CD4-positive, alpha-beta T cell treated with Interleukin-4 for 1 hour (primary cell): ENCODE measurements at regions not wholly inside any gene's neighbourhood (a gene's known extent, or its start where the extent isn't known, plus 50 kb on each side); places are given as distances from the start of the nearest gene placed in this dataset.

Experiments used
- DNase-seq, 2 donors: peaks; one replicate each; pipeline ENCODE4 v3.0.0-alpha.2; 2020 to 2022

GRCh38 chr10:3723766-3724165 is 61.2 kb downstream of the KLF6 start:
- no peak for DNase-seq

- DNase-seq, result peak; percentile 28 to 79
Measured at GRCh38 chr10:3720228-3721019, 64.6 kb downstream of the KLF6 start.

GRCh38 chr10:3719024-3719843 is 65.8 kb downstream of the KLF6 start:
- DNase-seq, result no peak

GRCh38 chr10:3716093-3716492 is 68.9 kb downstream of the KLF6 start:
- DNase-seq, result no peak

GRCh38 chr10:3714967-3715366 is 70.0 kb downstream of the KLF6 start:
- no peak for DNase-seq

GRCh38 chr10:3714531-3714930 is 70.5 kb downstream of the KLF6 start:
- DNase-seq, result no peak

GRCh38 chr10:3712707-3713106 is 72.3 kb downstream of the KLF6 start:
- DNase-seq, result no peak

- DNase-seq, result no peak
Measured at GRCh38 chr10:3711918-3712317, 73.1 kb downstream of the KLF6 start.

GRCh38 chr10:3710764-3711163 is 74.2 kb downstream of the KLF6 start:
- DNase-seq, result no peak

- DNase-seq, result no peak
Measured at GRCh38 chr10:3709456-3710060, 75.5 kb downstream of the KLF6 start.

- DNase-seq, result no peak
Measured at GRCh38 chr10:3708852-3709251, 76.2 kb downstream of the KLF6 start.

GRCh38 chr10:3704565-3705325 is 80.3 kb downstream of the KLF6 start:
- DNase-seq, result no peak

GRCh38 chr10:3702569-3702968 is 82.4 kb downstream of the KLF6 start:
- DNase-seq, result no peak

- no peak for DNase-seq
Measured at GRCh38 chr10:3702056-3702546, 82.9 kb downstream of the KLF6 start.

- no peak for DNase-seq
Measured at GRCh38 chr10:3701491-3701890, 83.5 kb downstream of the KLF6 start.

GRCh38 chr10:3700531-3701076 is 84.4 kb downstream of the KLF6 start:
- no peak for DNase-seq

- no peak for DNase-seq
Measured at GRCh38 chr10:3699916-3700315, 85.1 kb downstream of the KLF6 start.

- no peak for DNase-seq
Measured at GRCh38 chr10:3698312-3698711, 86.7 kb downstream of the KLF6 start.

GRCh38 chr10:3693698-3694080 is 91.3 kb downstream of the KLF6 start:
- DNase-seq, result no peak

- no peak for DNase-seq
Measured at GRCh38 chr10:3693022-3693697, 91.8 kb downstream of the KLF6 start.

- DNase-seq, result no peak
Measured at GRCh38 chr10:3692387-3692999, 92.5 kb downstream of the KLF6 start.

- no peak for DNase-seq
Measured at GRCh38 chr10:3691482-3691881, 93.5 kb downstream of the KLF6 start.
